Ascending aorta (tissue), 2 donors: ENCODE measurements at regions not wholly inside any gene's neighbourhood (a gene's known extent, or its start where the extent isn't known, plus 50 kb on each side); places are given as distances from the start of the nearest gene placed in this dataset.

Experiments
- DNase-seq, 2 donors: peaks; one replicate each; pipeline ENCODE4 v3.0.0-alpha.2; 2019; ENCODE audit warnings: low spot score in 2 of 2
- H3K27ac ChIP-seq, 2 donors: fragments of 200-600 bp; sonication (generic); one replicate each; pipeline ENCODE4 v1.5.1; 2016 to 2017; ENCODE audit warnings: mild to moderate bottlenecking in 1 of 2
- H3K27me3 ChIP-seq: fragments of 200-600 bp; sonication (generic); one replicate; pipeline ENCODE4 v1.5.1; 2017
- H3K36me3 ChIP-seq, 2 donors: fragments of 200-600 bp; sonication (generic); one replicate each; pipeline ENCODE4 v1.5.1; 2016
- H3K4me1 ChIP-seq, 2 donors: fragments of 200-600 bp; sonication (generic); one replicate each; pipeline ENCODE4 v1.5.1; 2016 to 2017; ENCODE audit warnings: mild to moderate bottlenecking in 1 of 2
- H3K4me3 ChIP-seq, 2 donors: fragments of 200-600 bp; sonication (generic); one replicate each; pipeline ENCODE4 v1.5.1; 2016 to 2017; ENCODE audit warnings: mild to moderate bottlenecking in 1 of 2
- H3K9me3 ChIP-seq, 2 donors: fragments of 200-600 bp; sonication (generic); one replicate each; pipeline ENCODE4 v1.5.1; 2016
- CTCF ChIP-seq, 3 experiments: fragments of 200-600 bp in 2 of 3; fragments of 450-650 bp in 1 of 3; sonication (generic) in 2 of 3; IDR thresholded peaks; one replicate each; pipeline ENCODE4 v1.5.1; 2016 to 2019; ENCODE audit warnings: antibody characterized with exemption in 3 of 3, mild to moderate bottlenecking in 1 of 3, moderate library complexity in 1 of 3
- intact Hi-C: fragments of 100-400 bp; cut with DNase I; formaldehyde crosslinking; loops from one replicate; pipeline ENCODE4 v1.15.1; 2023

GRCh38 chr4:33746979-33747378 lies 2497.3 kb downstream of the ARAP2 start:
- no peaks in the 10 kb centered on the region for H3K36me3 ChIP-seq
- no peak overlapping the region for H3K4me3 ChIP-seq
- no peak overlapping the region for H3K27ac ChIP-seq
- no peaks in the 10 kb centered on the region for H3K4me1 ChIP-seq
- no peaks in the 10 kb centered on the region for H3K27me3 ChIP-seq
- intact Hi-C loops = no loop called here
- H3K9me3 ChIP-seq = no peaks in the 10 kb centered on the region
- no peak for DNase-seq
- no peak for TF ChIP-seq CTCF (IDR thresholded peaks at IDR 0.05)

DNA sequence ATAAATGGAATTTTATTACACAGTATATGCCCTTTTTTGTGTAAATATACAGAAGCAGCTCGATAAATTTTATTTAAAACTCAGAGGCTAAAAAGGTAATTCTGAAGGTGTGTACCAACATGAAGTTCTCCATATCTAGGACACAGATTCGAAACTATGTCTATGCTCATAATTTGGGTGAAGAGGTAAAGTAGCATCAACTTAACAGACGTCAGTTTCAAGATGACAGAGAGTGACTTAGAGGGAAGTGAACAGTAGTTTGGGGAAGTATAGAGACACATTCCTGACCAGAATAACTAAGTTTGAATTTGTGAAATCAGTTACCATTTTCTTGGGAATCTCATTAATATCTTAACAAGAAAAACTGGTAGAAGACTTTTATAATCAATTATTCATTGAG lies 2493.3 kb downstream of the ARAP2 start:
- no peaks in the 10 kb centered on the region for H3K36me3 ChIP-seq
- intact Hi-C loops = no loop called here
- TF ChIP-seq CTCF (IDR thresholded peaks at IDR 0.05) = no peak
- no peak for DNase-seq
- H3K27ac ChIP-seq = no peak overlapping the region
- H3K4me1 ChIP-seq = no peaks in the 10 kb centered on the region
- no peak overlapping the region for H3K4me3 ChIP-seq
- no peaks in the 10 kb centered on the region for H3K27me3 ChIP-seq
- no peaks in the 10 kb centered on the region for H3K9me3 ChIP-seq

DNA sequence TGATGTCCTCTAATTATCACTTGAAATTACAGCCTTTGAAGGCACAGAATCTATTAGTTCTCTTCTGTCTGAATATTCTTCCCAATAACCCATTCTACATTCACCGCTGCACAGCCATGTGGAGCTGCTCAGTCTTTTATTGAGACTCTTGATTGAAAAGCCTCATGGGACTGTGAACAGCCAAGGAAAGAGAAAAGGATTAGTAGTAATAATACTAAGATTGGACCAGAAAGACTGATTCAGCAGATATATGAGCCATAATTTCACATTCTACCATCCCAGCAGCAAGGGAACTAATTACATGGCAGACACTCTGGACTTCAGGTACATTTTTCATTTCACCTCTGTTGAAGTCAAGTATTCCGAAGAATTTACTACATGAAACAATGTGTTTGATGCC lies 2471.7 kb downstream of the ARAP2 start:
- no peak for TF ChIP-seq CTCF (IDR thresholded peaks at IDR 0.05)
- Histone ChIP-seq H3K4me3 (no peak overlapping the region), H3K9me3 (no peaks in the 10 kb centered on the region), H3K27ac (no peak overlapping the region), H3K27me3 (no peaks in the 10 kb centered on the region), H3K4me1 (no peaks in the 10 kb centered on the region), H3K36me3 (no peaks in the 10 kb centered on the region)
- intact Hi-C loops = no loop called here
- no peak for DNase-seq

- H3K27me3 ChIP-seq = no peaks in the 10 kb centered on the region
- intact Hi-C loops = no loop called here
- H3K4me1 ChIP-seq = no peaks in the 10 kb centered on the region
- H3K27ac ChIP-seq = no peak overlapping the region
- no peaks in the 10 kb centered on the region for H3K36me3 ChIP-seq
- H3K9me3 ChIP-seq = no peaks in the 10 kb centered on the region
- DNase-seq = no peak
- no peak for TF ChIP-seq CTCF (IDR thresholded peaks at IDR 0.05)
- no peak overlapping the region for H3K4me3 ChIP-seq
Observed at GRCh38 chr4:33780952-33781791, 2463.1 kb downstream of the ARAP2 start.

DNA sequence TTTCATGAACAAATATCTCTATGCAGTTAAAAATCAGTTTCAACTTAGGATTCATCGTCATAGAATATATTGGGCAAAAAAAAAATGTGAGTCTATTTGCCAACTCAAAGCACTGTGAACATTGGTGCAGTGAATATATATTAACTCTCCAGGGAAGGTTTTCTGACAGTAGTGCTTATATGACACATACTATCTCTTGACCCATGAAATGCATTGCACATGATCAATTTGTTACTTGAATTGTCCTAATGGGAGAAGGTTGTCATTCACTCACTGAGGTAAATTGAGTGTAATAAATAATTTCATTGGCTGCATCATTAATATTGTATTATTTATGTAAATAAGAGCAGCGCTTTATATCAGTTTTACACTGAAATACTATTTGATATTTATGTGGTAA lies 2458.5 kb downstream of the ARAP2 start:
- H3K9me3 ChIP-seq = no peaks in the 10 kb centered on the region
- no peaks in the 10 kb centered on the region for H3K36me3 ChIP-seq
- no peak for TF ChIP-seq CTCF (IDR thresholded peaks at IDR 0.05)
- DNase-seq = no peak
- no peak overlapping the region for H3K4me3 ChIP-seq
- no peaks in the 10 kb centered on the region for H3K4me1 ChIP-seq
- no peaks in the 10 kb centered on the region for H3K27me3 ChIP-seq
- intact Hi-C loops = no loop called here
- H3K27ac ChIP-seq = no peak overlapping the region
